ENCODE measurements at regions not wholly inside any gene's neighbourhood (a gene's known extent, or its start where the extent isn't known, plus 50 kb on each side); places are given as distances from the start of the nearest gene placed in this dataset.

DNA sequence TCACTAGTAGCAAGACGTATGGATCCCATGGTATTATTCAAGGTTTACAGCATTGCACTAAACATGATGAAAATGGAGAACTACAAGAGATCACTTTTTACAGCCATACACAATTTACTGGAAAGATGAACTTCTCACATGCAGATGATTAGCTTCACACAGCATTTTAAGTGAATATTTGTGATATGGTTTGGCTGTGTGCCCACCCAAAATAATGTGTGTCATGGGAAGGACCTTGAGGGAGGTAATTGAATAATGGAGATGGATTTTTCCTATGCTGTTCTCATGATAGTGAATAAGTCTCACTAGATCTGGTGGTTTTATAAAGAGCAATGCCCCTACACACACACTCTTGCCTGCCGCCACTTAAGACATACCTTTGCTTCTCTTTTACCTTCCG is 662.0 kb upstream of the CCDC54 start:
- Mint-ChIP-seq H3K4me1 (ENCODE audit: low read depth) (peaks cover 23% of the 10 kb centered on the region), H3K4me3 (ENCODE audit: unreplicated experiment) (no peak overlapping the region), H3K9me3 (ENCODE audit: low read depth) (peaks cover 6% of the 10 kb centered on the region), H3K27ac (ENCODE audit: unreplicated experiment) (no peak overlapping the region), H3K27me3 (ENCODE audit: low read depth) (no peaks in the 10 kb centered on the region), H3K36me3 (ENCODE audit: low read depth) (no peaks in the 10 kb centered on the region)
- no peak for DNase-seq (ENCODE audit: low spot score)
- TF ChIP-seq CTCF (IDR thresholded peaks at IDR 0.05): no peak

DNA sequence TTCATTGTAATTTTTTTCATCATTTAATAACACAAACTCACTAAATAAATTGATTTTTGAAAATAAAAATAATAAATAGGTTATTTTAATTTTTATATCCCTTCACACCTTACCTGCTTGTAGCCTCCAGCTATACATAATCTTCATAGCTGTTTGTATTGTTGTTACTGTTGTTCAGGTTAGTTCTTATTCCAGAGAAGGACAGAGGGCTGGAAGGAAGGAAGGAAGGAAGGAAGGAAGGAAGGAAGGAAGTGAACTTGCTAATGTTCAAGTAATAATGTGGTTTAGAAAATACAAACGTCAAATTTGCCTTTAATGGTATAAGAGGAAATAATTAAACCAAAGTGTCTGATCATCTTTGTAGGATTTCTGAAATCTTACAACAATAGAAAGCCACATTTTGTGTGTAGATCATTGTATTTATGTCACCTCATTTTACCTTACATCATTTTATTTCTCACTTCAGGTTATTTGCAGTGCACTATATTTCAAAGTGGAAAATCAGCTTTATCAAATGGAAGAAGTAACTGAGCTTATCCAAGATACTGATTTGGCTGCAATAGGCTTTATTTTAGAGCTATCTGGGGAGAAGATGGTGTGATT is 660.0 kb upstream of the CCDC54 start:
- H3K27ac Mint-ChIP-seq (ENCODE audit: unreplicated experiment): no peak overlapping the region
- no peak for TF ChIP-seq CTCF (IDR thresholded peaks at IDR 0.05)
- peaks cover 6% of the 10 kb centered on the region for H3K9me3 Mint-ChIP-seq (ENCODE audit: low read depth)
- H3K27me3 Mint-ChIP-seq (ENCODE audit: low read depth): no peaks in the 10 kb centered on the region
- H3K36me3 Mint-ChIP-seq (ENCODE audit: low read depth): no peaks in the 10 kb centered on the region
- no peak overlapping the region for H3K4me3 Mint-ChIP-seq (ENCODE audit: unreplicated experiment)
- no peak for DNase-seq (ENCODE audit: low spot score)
- peaks cover 11% of the 10 kb centered on the region for H3K4me1 Mint-ChIP-seq (ENCODE audit: low read depth)

DNA sequence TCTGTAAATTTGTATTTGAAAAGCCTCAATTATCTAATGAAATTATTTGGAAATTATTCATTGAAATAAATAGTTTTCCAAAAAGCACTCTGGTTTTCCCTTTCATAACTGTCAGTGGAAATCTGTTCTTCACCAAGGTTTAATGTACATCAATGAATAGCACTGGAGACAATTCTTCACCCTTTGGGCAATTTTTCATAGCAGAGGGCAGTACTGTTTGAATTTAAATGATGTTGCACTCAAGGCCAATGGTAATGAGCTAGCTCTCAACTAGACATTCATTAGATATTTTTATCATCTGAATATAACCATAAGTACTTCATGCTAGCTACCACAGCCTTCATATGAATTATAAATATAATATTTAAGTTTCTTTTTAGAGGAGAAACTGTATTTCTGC is 658.2 kb upstream of the CCDC54 start:
- Mint-ChIP-seq H3K36me3 (ENCODE audit: low read depth) (no peaks in the 10 kb centered on the region), H3K27me3 (ENCODE audit: low read depth) (no peaks in the 10 kb centered on the region), H3K4me1 (ENCODE audit: low read depth) (peaks cover 10% of the 10 kb centered on the region), H3K9me3 (ENCODE audit: low read depth) (peaks cover 6% of the 10 kb centered on the region), H3K27ac (ENCODE audit: unreplicated experiment) (no peak overlapping the region), H3K4me3 (ENCODE audit: unreplicated experiment) (no peak overlapping the region)
- DNase-seq (ENCODE audit: low spot score): no peak
- TF ChIP-seq CTCF (IDR thresholded peaks at IDR 0.05): no peak

DNA sequence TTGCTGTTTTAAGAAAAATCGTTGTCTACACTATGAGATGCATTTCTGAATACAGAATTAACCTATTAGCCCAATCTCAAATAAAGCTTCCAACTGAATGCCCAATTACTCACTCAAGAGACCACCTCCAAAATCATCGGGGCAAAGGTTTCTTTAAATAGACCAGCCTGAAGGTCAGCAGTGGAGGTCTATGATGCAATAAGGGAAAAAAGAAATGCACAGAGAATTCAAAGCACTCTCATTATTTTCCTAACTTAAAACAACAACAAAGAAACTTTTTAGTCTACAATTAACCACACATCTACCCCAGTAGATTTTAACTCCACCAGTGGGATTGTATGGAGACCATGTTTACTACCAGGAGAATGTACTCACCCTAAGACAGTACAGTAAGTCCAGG is 657.7 kb upstream of the CCDC54 start:
- no peak for TF ChIP-seq CTCF (IDR thresholded peaks at IDR 0.05)
- no peak for DNase-seq (ENCODE audit: low spot score)
- peaks cover 10% of the 10 kb centered on the region for H3K4me1 Mint-ChIP-seq (ENCODE audit: low read depth)
- H3K4me3 Mint-ChIP-seq (ENCODE audit: unreplicated experiment): no peak overlapping the region
- no peaks in the 10 kb centered on the region for H3K27me3 Mint-ChIP-seq (ENCODE audit: low read depth)
- H3K27ac Mint-ChIP-seq (ENCODE audit: unreplicated experiment): no peak overlapping the region
- no peaks in the 10 kb centered on the region for H3K36me3 Mint-ChIP-seq (ENCODE audit: low read depth)
- peaks cover 5% of the 10 kb centered on the region for H3K9me3 Mint-ChIP-seq (ENCODE audit: low read depth)

DNA sequence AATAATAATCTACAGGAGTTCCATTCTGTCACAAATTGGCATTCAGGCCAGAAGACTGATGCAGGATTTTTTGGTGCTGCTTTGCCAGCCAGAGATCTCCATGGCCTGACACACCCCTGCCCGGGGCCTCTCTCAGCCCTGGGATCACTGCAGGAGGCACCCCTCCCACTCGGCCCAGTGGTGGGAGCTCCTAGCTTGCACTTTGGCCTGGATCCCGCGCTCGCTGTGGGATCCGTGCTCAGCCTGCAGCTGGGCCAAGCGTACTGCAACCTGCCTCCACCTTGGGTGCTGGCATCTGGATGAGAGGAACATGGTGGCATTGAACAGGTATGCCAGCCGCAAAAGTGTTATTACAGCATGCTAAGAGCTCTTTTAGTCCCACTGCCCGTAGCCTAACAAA is 656.7 kb upstream of the CCDC54 start:
- Mint-ChIP-seq H3K9me3 (ENCODE audit: low read depth) (no peaks in the 10 kb centered on the region), H3K4me1 (ENCODE audit: low read depth) (peaks cover 13% of the 10 kb centered on the region), H3K36me3 (ENCODE audit: low read depth) (no peaks in the 10 kb centered on the region), H3K4me3 (ENCODE audit: unreplicated experiment) (no peak overlapping the region), H3K27ac (ENCODE audit: unreplicated experiment) (no peak overlapping the region), H3K27me3 (ENCODE audit: low read depth) (no peaks in the 10 kb centered on the region)
- DNase-seq (ENCODE audit: low spot score): no peak
- TF ChIP-seq CTCF (IDR thresholded peaks at IDR 0.05): no peak

Measured in chondrocyte (in vitro differentiated cells).